ENCODE measurements at regions not wholly inside any gene's neighbourhood (a gene's known extent, or its start where the extent isn't known, plus 50 kb on each side); places are given as distances from the start of the nearest gene placed in this dataset.
"Not testable (repeated sequence)": the region's sequence is repeated elsewhere in the genome, so short reads cannot be mapped to it uniquely, and the experiment has no call there.

GRCh38 chr18:8913606-8914403 is 188.7 kb upstream of the NDUFV2 start:
- DNase-seq (ENCODE audit: low spot score) = not testable (repeated sequence)

- not testable (repeated sequence) for DNase-seq (ENCODE audit: low spot score)
Measured at GRCh38 chr18:8914404-8915264, 187.9 kb upstream of the NDUFV2 start.

- DNase-seq (ENCODE audit: low spot score) = not testable (repeated sequence)
Measured at GRCh38 chr18:8920856-8921787, 181.4 kb upstream of the NDUFV2 start.

- no peak for DNase-seq (ENCODE audit: low spot score)
Measured at GRCh38 chr18:8926464-8926863, 176.0 kb upstream of the NDUFV2 start.

- no peak for DNase-seq (ENCODE audit: low spot score)
Measured at GRCh38 chr18:8928044-8928443, 174.5 kb upstream of the NDUFV2 start.

- DNase-seq (ENCODE audit: low spot score) = no peak
Measured at GRCh38 chr18:8928847-8929780, 173.4 kb upstream of the NDUFV2 start.

GRCh38 chr18:8930990-8931616 is 171.4 kb upstream of the NDUFV2 start:
- DNase-seq (ENCODE audit: low spot score) = no peak

GRCh38 chr18:8932866-8933265 is 169.6 kb upstream of the NDUFV2 start:
- no peak for DNase-seq (ENCODE audit: low spot score)

- no peak for DNase-seq (ENCODE audit: low spot score)
Measured at GRCh38 chr18:8933714-8934284, 168.7 kb upstream of the NDUFV2 start.

GRCh38 chr18:8935346-8935745 is 167.2 kb upstream of the NDUFV2 start:
- not testable (repeated sequence) for DNase-seq (ENCODE audit: low spot score)

GRCh38 chr18:8936619-8937018 is 165.9 kb upstream of the NDUFV2 start:
- DNase-seq (ENCODE audit: low spot score) = no peak

- DNase-seq (ENCODE audit: low spot score) = peak; percentile 52
Measured at GRCh38 chr18:8937160-8938094, 165.1 kb upstream of the NDUFV2 start.

- no peak for DNase-seq (ENCODE audit: low spot score)
Measured at GRCh38 chr18:8938817-8939216, 163.7 kb upstream of the NDUFV2 start.

GRCh38 chr18:8942021-8942908 is 160.2 kb upstream of the NDUFV2 start:
- DNase-seq (ENCODE audit: low spot score) = no peak

GRCh38 chr18:8942909-8943545 is 159.5 kb upstream of the NDUFV2 start:
- DNase-seq (ENCODE audit: low spot score) = no peak

- DNase-seq (ENCODE audit: low spot score) = peak; percentile 90
Measured at GRCh38 chr18:8943900-8944870, 158.3 kb upstream of the NDUFV2 start.

Measured in kidney tubule cell (primary cell).